Ammon's horn (tissue), 1 donor: ENCODE measurements at regions not wholly inside any gene's neighbourhood (a gene's known extent, or its start where the extent isn't known, plus 50 kb on each side); places are given as distances from the start of the nearest gene placed in this dataset.
A peak's percentile ranks its signal among the peaks of the same experiment; 100 is the strongest.

Experiments
- DNase-seq: peaks from one replicate; pipeline ENCODE4 v3.0.0-alpha.2; 2016; ENCODE audit warnings: low spot score

DNA sequence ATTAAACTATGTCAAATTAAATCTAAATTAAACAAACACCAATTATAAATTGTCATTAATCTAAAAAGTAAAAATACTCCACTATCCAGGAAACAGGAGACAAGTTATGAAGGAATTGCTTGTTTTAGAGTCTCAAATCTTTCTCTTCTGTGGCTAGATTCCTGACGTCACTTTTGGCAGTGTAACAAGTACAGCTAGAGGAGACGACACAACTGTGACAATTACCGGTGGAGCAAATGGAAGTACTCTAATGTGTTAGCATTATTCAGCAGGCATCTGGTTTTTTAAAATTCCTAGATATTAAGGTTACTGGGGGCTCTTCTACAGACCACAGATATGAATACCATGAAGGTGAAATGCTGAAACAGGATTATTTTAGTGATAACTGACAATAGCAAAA is 1042.7 kb downstream of the EPHA7 start:
- DNase-seq, result peak; percentile 22

DNA sequence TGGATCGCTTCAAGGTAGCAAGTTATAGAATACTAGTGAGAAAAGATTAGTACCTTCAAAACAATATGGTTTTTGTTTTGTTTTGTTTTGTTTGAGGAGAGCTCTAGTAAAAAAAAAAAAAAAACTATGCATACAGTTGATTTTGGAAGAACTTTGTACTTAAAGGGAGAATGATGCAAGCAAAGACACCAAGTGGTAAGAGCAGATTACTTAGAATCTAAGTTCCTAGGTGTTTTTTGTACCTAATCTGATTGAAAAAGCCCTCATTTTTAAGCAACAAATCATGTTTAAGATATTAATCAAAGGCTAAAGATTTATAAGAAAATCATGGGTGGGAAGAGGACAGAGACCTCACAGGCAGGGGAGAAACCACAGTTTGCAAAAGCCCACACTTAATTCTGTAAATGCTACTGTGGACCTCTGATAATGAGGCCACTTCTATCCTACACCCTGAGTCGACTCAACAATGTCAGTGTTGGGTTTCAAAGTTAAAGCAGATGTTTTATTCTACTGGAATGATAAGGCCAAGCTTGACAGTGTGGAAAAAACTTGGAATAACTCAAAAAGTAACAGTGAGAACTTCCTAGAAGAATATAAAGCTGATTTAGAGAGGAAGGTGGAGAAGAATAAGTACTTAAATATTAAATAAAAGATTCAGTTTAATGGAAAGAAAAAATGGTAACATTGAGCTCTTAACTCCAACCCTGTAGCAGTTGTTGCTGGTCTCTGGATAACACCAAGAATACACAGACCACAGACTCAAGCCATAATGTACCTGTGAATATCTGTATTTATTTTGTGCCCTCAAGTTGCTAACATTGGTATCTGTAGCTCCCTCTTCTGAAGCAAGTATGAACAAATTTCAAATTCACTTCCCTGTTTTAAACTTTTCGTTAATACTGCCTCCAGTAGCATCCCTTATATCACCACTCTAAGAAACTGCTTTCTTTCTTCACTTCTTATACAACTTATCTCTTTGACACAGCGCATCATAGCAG is 1047.8 kb downstream of the EPHA7 start:
- DNase-seq, result no peak

DNA sequence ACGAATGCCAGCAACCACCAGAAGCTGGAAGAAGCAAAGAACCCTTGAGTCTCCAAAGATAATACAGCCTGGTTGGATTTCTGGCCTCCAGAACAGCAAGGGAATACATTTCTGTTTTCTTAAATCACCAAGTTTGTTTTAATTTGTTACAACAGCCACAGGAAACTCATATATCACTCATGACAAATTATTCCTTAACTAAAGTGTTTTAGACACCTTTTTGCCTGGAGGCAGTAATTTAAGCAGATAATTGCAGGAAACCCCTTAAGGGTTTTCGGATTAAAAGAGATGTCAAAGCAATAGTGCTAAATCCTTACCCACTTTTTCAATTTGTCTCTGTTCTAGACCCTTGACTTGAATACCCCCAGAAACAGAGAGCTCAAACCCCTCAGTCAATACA is 1050.0 kb downstream of the EPHA7 start:
- no peak for DNase-seq

DNA sequence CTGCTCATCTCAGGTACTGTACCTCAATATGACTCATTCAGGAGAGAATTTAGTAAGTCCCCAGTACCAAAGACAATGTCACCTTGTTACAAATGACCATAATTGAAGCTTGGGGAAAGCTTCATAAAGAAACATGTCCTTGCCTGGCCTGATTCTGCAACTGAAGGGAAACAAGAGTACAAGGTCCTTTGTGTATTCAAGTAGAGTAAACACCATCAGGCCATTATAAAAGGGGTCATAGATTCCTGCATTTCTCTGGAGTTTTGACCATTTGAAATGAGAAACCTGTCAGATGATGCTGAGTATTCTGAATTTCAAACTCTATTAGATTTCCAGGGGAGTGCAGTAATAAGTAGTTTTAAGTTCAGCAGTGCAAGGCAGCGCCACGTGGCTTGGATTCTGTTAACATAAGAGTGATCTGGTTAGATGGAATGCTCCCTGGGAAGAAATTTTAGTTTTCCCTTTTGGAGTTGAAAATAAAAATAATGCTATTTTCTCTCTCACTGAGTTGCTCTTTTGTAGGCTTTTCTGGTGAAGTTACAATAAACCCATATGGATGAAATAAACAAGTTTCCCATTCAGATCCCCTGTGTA is 1054.3 kb downstream of the EPHA7 start:
- no peak for DNase-seq

DNA sequence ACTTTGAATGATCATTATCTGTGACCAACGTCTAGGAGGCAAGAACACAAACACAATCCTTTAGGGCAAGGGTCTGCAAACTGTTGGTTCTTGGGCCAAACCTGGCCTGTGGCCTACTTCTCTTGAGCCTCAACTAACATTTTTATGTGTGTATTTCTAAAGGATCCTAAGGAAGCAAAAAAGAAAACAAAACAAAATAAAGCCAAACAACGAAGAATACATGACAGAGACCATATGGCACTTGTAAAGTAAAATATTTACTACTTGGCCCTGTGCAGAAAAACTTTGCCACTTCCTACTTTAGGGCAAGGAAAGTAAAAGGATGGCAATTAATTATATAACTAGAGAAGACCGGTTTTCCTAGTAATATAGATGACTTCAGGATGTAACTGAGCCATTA is 1056.2 kb downstream of the EPHA7 start:
- no peak for DNase-seq

DNA sequence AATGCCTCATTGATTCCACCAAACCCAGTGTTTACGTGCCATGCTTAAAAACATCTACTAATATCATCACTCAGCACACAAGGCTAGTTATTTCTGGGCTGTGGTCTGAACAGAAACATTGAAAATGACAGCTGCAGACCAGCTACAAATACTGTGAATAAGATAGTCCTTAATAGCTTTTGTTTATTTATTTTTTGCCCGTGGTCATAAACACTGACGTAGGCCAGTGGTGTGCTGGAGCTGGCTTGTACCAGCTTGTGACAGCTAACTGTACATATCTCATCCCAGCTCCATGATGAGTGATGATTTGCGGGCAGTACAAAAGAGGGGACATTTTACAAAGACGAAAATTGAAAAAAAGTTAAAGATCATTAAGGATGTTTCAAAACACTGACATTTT is 1057.0 kb downstream of the EPHA7 start:
- no peak for DNase-seq

DNA sequence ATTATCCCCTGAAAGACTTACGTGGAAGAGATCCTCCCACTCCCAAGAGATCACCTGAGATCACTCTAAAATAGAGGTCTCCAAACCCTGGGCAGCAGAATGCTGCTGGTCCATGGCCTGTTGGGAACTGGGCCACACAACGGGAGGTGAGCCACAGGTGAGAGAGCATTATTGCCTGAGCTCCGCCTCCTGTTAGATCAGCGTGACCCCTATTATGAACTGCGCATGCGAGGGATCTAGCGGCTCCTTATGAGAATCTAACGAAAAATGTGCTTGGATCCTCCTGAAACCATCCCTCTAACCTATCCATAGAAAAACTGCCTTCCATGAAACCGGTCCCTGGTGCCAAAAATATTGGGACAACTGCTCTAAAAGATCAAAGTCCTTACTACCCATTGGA is 1057.4 kb downstream of the EPHA7 start:
- no peak for DNase-seq

DNA sequence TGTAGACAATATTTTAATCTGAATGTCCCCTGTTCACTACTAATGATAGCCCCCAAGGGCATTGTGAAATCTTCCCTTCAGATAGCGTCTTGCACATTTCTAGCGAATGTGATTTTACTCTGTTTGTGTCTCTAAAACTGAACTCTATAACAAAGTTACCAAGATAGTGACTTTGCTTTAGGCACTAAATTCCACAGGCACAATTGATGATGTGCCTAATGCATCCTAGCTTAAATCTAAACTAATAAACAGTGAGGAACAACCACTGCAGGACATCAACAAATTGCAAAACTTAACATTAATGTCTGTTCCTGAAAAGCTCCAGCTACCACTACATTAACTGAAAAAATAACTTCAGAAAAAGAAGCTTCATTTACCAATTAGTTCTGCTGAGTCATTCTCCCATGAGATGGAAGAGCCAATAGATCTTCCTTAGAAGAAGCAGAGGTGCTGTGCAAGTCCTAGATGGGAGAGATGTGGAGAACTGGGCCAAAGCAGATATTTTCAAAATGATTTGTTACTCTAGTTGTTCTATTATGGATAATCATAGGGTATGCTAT is 1065.0 kb downstream of the EPHA7 start:
- DNase-seq, result no peak

DNA sequence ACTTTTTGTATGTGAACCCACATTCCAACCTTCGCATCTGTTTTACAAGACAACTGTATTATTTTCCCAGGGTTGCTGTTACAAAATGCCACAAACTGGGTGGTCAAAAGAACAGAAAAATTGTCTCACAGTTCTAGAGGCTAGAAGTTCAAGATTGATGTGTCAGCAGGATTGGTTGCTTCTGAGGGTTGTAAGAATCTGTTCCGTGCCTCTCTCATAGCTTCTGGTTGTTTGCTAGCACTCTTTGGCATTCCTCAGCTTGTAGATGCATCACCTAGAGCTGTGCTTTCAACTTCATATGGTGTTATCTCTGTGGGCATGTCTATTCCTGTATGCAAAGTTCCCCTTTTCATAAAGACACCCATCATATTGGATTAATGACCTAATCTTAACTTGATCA is 1067.2 kb downstream of the EPHA7 start:
- no peak for DNase-seq

DNA sequence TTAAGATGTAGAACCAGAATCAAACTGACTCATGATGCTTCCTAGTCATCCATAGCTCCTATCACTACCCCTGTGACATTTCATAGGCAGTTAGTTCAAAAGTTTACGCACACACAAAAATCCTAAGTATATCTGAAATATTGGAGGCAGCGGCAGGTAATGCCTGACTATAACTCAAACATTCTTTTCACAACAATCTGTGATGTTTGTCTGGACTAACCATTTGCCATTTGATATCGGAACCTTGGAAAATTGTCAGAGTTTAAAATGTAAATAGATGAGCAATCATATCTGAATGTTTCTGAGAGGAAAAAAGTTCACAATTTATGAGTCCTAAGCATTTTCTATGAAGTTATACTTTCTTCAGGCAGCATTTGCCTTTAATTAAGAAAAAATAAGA is 1078.2 kb downstream of the EPHA7 start:
- no peak for DNase-seq

DNA sequence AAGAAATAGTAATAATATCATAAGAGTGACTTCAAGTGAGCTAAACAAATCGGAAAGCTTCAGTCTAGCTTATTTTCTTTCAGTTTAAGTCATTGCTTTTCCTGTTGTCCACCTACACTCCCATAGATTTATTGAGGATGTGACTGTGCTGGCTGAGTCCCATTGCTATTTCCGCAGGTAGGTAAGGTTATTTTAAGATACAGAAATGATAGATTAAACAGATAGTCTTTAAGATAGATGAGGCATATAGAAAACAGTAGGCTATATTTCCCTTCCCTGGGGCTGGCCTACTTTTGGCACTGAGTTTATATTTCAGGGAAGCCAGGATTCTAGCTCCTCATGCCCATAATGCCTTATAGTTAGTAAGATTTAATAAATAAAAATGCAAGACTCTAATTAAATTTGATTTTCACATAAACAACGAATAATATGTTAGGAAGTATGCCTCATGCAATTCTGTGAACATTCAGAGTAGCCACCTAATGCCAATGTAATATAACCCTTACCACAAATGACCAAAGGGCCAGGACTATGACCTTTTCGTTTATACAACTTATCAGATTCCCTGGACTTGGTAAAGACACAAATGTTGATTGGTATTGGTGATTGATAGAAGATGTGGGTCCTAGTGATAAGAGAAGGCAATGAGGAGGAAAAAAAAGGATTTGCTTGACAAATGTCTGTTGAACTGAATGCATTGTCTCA is 1079.3 kb downstream of the EPHA7 start:
- no peak for DNase-seq

DNA sequence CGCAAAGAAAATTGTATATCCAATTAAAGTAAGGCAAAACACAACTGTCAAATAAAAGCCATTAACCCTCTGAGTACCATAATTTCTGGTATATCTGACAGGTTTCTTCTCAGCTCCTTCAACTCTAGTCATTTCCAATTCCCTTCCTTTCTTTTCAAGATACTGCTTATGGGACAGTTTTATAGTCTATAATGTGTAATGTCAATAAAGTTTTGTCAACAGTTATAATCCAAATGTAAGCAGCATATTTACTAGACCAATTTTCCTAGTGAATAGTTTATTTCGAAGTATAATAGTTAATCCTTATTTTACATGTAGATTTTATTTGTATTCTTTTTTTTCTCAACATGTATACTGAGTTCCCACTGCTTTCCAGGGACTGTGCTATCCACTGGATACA is 1081.8 kb downstream of the EPHA7 start:
- no peak for DNase-seq

DNA sequence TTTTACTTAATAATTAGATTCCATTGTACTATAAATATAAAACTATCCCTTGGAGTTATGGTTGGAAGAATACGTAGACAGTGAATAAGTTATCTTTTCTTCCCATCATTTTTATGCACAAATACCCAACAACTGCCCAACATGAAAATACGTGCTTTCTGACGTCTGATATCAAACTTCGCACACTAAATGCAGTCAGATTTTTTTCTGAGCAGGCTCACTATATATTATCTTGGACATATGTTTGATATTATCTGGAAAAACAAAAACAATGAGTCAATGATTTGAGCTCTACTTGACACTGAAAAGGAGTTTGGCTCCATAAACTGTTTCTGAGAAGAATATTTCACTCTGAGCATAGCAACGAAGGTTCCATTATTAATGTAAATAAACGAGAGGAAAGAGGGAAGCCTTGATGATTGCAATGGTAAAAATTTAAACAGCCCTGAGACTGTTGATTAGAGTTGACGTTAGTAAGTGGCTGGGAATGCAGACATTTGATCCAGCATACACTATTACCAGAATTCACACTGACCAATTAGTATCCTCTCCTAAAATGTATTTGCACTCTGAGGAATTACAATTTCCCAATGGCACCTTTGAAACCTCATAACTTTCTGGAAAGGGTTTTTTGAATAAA is 1090.0 kb downstream of the EPHA7 start:
- no peak for DNase-seq

DNA sequence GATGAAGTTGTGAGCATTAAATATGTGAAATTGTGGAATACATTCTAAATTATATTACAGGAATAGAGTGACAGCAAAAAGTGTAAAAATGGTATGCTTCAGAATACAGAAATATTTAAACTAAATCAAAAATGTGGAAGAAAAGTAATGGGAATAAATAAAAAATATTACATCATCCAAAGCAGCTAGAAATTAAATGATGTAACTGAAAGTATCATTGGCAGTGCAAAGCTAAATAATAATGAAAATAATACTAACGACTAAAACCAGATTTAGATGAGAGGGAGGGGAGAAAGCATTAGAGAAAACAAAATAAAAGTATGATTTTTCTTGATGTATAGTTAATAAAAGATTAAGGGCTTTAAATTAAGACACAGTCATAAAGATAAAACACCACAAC is 1104.0 kb downstream of the EPHA7 start:
- no peak for DNase-seq

DNA sequence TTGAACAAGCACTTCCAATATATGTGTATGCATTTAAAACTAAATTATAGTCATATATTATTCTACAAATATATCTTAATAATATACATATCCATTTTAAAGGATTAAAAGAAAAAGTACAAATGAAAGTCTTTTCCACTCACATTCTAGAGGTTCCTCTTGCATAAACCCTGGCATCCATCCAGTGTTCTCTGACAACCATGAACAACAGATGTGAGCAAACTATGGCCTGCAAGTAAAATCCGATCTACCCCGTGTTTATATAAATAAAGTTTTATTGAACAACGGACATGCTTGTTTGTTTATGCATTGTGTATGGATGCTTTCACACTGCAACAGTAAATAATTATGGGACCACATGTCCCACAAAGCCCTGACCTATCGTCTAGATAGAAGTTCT is 1122.3 kb downstream of the EPHA7 start:
- no peak for DNase-seq

DNA sequence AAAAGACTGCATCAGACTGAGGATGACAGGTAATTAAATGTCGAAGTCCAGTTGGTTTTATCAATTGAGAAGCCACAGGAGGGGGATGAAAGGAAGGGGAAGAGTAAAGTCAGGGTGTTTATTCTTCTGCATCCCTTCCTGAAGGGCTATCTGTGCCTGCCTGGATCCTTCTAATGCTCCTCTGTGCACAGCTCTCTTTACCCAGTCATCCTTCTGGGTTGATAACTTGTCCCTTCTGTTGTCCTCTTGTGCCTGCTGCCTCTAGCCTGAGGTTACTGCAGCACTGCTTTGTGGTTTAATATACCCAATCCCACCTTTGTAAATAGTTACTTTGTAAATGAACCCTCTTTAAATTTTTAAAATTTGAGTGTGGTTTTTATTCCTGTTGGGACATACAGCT is 1127.3 kb downstream of the EPHA7 start:
- DNase-seq, result no peak

DNA sequence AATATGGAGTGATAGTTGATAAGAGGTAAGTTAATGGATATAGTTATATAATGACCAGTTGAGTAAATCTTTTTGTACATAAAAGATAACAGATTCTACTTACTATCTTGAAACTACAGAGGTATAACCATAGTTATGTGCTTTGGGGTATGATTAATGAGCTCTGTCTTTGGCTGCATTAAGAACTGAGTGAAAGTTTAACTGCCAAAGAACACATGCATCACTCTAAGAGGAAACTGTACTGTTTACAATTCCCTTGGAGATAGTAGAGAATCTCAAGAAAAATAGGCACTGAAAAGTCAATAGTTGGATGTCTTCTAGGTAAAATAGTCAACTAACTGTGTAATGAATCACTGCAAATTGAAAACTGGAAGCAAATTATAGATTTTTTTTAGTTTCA is 1129.5 kb downstream of the EPHA7 start:
- DNase-seq, result no peak

DNA sequence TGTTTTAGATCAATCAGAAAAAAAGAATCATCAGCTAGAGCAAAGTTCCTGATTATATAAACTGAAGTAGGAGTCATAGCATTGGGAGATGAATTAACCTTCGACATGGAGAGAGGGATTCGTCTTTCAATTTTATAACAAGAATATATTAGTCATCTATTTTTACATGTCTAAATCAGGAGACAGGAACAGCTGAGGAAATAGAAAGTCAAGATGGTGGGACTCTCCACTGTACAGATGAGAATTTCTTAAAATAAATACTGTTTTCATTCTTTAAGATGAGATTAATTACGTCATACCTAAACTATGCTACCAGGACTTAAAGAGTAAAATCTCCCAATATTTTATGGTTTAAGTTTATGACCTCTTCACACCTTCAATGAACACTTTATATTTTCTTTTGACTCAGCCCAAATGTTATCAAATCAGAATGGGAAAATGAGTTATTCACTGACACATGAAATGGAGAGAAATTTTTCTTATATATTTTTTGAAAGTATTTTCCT is 1137.7 kb downstream of the EPHA7 start:
- no peak for DNase-seq

DNA sequence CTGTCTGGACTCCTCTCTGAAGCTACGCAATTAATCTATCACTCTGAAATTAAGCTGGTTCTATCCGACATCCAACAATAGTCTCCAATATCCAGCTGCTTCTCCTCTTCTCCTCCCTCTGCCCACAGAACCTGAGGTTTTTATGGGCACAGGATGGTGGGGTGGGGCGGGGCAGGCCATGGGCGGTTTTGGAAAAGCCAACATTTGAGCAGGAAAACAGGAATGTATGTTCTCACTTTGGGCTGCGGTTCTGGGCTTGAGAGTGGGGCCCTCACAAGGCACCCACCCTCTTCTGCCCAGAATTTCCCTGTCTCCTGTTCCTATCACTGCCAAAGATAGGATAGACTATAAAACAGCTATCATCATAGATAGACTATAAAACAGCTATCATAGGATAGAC is 1144.2 kb downstream of the EPHA7 start:
- DNase-seq, result no peak

DNA sequence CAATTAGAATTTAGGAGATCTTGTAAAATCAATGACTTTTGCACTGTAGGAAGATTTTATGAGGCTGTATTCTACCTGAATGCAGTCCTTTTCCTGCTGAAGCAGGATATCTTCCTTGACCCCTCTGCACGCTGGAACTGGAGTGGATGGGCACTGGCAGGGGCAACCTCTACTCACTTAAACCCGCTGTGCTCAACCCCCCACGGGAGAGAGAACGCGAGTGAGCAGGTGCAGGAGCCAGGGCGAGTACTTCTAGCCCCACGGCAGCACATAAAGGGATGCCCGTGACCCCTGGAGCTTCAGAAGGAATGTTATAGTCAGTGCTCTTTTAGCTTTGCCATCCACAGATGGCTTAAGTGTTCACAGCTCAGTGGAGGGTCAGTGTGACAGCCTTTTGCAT is 1144.8 kb downstream of the EPHA7 start:
- no peak for DNase-seq

DNA sequence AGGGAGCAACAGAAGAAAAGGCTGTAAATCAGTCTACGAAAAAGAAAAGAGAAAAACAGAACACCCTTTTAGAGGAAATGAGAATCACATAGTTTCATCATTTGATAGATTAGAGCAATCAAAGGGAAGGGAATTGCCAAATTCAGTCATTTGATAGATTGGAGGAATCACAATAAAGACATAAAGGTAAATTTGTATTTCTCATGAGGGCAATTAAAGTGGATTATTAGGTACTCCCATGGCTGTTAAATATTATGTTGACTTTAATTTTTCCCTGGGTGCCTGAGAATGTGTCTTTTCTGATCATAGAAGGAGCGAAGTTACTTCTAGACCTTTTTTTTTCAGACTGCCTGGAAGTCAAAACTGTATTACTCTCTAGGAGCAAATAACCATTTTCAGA is 1145.7 kb downstream of the EPHA7 start:
- no peak for DNase-seq

DNA sequence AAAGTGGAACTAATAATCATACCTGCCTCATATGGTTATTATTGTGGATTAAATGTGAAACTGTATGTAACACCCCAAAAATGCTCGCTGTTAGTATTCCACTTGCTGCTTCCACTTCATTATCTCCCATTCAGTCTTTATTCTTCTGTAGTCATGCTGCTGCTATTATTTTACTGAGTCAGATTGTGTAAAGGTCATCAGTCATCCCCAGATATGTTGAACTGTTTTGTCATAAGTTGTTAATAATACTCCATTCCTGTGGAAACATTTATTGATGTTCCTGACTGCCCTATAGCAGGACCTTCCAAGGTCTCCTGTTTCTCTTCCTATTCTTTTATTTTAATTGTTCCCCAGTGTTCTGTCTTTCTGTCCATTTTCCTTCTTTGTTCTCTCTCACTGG is 1148.3 kb downstream of the EPHA7 start:
- DNase-seq, result no peak
